HG03045 (cell line): ENCODE measurements at regions not wholly inside any gene's neighbourhood (a gene's known extent, or its start where the extent isn't known, plus 50 kb on each side); places are given as distances from the start of the nearest gene placed in this dataset.
"Not testable (repeated sequence)": the region's sequence is repeated elsewhere in the genome, so short reads cannot be mapped to it uniquely, and the experiment has no call there.

Source experiments
- ATAC-seq: cut with Tn5 transposase; IDR thresholded peaks from one replicate; pipeline ENCODE4 v1.9.1; 2021; ENCODE audit warnings: mild to moderate bottlenecking, moderate library complexity; ENCODE audit not compliant: unreplicated experiment

DNA sequence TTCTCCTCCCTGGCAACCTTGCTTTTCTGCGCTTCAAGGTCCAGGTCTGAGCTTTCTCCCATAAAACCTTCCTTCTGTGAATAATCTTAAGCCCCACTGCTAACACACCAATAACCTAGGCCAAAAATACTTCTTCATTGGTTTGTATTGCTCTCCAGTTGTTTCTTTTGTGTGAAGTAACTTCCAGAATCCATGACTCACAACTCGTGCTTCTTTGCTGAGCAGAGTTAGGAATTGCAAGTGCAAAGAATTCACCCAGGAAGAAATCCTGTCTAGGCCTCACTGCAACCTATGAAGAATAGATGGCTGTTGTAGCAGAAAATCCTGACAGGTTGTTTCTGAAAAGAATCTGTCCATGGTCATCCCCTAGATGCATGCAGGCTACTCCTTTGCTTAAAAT is 295.7 kb downstream of the MED10 start:
- ATAC-seq: no peak

DNA sequence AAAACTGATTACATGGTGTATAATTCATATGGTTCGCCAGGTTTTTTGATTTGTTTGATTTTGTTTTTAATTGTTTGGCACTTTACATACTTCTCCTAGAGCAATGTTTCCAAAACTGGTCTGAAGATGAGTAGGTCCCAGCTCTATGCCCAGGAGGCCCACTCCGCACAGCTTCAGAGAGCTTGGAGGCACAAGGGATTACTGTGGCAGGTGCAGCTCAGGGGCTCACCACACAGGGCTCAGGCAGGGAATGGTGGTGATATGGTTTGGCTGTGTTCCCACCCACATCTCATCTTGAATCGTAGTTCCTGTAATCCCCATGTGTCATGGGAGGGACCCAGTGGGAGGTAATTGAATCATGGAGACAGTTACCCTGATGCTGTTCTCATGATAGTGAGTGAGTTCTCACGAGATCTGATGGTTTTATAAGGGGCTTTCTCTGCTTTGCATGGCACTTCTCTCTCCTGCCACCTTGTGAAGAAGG is 296.6 kb downstream of the MED10 start:
- no peak for ATAC-seq

DNA sequence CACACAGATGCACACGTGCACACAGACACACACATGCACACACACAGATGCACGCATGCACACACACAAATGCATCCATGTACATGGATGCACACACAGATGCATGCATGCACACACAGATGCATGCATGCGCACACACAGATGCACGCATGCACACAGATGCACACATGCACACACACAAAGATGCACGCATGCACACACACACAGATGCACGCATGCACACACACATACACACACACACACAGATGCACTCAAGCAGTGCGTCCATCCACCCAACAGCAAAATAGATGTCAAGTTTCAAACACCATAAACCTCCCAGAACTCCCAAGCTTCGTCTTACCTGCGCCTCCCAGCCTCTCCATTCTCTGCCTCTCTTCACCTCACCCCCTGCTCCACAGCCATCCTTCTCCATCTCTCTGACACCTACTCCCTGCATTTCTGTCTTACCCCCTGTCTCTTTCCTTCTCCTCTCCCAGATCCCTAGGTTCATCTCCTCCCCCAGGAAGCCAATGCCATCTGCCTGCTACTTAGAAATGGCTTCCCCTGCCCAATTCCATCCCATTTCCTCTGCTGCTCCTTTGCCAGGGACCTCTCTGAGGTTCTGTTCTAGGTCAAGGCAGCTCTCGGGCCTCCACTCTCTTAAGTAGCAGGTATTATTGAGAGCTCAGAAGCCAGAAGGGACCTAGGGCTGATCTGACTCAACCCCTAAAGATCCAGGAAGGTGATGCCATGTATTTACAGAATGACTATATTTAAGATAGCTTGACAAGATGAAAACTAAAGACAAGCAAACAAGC is 297.2 kb downstream of the MED10 start:
- ATAC-seq: no peak

DNA sequence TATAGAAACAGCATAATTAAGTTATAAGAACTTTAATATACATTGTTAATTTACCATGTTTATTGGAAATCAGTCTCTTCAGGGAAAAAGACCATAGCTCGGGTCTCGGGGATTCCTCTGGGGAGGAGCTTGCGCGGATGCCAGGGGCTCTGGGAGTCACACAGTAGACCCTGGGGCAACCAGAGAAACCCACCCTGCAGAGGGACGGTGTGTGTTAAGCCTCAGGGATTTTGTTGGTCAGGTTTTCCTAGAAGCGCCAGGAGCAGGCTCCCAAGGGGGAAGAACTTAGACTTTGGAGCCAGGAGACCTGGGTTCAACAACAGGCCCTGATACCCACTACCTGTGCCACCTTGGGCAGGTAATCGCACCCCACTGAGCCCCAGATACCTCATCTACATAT is 297.9 kb downstream of the MED10 start:
- ATAC-seq: no peak

DNA sequence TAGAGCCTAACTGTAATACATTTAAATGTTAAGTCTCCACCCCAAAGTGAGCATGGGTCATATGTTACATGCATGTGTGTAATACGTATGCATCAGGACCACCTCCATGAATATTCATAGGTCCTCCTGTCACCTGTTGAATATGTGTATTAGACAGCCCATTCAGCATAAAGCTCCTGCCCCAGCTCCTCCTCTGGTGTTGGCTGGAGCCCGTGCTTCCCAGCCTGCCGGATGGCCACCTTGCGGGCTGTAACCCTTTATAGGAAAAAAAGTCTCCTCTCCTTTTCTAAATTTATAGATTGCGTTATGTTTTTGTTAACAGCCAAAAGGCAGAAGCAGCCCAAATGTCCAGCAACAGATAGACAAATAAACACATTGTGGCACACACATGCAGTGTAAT is 299.5 kb downstream of the MED10 start:
- ATAC-seq: no peak

DNA sequence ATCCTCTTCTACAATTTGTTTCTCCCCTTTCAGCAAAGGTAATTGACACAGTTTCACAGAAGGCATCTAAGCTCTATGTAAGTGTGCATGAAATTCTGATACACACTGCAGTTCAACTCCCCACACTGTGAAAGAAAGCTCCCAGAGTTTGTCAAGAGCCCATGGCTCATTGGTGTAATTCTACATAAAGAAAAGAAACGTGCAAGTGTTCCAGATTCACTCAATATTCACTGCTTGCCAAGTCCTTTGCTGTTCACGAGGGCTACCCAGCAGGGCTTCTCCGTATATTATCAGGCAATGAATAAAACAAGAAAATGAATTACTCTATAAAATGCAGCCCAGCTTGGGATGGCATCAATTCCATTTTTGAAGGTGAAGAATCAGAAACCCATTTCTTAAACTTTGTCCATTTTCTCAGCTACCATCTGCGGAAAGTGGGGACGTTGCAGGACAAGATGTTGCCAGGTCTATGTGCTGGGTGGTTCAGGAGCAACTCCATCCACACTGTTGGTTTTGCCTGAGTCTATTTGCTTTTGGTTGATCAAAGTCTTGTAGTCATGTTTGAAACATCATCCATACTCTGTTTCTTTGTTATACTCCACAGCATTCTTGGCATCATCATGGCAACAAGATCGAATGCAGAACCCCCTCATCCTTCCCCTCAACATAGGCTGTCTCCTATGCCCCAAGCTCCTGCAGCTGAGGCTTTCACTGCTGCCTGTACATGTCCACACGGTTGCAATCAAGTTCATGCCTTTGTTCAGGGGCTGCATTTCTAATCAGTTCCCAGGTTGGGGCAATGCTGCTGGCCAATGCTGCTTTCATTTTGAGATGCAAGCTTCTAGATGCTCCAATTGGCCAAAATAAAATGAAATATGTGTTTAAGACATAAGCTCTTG is 301.8 kb downstream of the MED10 start:
- ATAC-seq: no peak

DNA sequence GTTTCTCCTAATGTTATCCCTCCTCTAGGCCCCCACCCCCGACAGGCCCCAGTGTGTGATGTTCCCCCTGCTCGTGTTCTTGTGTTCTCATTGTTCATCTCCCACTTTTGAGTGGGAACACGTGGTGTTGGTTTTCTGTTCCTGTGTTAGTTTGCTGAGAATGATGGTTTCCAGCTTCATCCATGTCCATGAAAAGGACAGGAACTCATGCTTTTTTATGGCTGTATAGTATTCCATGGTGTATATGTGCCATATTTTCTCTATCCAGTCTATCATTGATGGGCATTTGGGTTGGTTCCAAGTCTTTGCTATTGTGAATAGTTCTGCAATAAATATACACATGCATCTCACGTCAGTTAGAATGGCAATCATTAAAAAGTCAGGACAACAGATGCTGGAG is 305.9 kb downstream of the MED10 start:
- ATAC-seq: not testable (repeated sequence)

DNA sequence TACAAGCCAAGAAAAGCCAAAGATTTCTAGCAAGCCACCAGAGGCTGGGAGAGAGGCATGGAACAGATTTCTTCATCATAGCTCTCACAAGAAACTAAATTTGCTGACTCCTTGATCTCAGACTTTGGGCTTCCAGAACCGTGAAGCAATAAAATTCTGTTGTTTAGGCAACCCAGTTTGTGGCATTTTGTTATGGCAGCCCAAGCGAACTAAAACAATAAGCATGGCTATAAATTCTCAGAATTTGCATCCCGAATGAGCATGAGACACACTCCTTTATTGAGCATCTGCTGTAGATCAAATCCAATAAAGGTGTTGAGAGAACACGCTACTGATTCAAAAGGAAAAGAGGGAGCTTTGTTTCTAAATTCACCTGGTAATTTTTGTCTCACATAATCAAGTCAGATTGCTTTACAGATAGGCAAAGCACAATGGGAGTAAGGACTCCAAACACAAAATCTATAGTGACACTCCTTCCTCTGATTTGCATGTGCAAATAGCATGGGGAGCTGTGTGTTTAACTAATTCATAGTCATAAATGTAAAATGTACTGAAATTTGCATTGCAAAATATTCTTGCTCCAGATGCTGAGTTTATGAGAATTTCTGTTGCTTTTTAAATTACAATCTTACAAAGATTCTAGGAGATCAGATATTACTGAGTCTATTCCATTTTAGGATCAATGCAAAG is 308.7 kb downstream of the MED10 start:
- ATAC-seq: no peak

DNA sequence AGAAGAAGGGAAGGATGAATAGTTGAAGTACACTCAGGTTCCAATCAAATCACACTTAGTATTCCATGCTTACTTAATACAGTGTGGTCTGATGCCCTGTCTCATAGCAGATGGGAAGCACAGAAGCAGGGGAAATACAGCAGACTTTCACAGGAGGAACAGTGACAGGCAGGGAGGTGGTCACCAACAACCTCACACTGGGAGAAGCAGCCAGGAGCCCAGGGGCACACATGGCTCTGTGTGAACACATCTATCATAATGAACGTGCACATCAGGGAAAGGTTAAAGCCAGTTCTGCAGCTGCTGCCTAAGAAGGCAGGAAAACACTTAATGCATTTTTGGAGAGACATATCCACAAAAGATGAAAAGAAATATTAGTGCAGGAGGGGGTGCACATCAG is 312.3 kb downstream of the MED10 start:
- ATAC-seq: no peak

DNA sequence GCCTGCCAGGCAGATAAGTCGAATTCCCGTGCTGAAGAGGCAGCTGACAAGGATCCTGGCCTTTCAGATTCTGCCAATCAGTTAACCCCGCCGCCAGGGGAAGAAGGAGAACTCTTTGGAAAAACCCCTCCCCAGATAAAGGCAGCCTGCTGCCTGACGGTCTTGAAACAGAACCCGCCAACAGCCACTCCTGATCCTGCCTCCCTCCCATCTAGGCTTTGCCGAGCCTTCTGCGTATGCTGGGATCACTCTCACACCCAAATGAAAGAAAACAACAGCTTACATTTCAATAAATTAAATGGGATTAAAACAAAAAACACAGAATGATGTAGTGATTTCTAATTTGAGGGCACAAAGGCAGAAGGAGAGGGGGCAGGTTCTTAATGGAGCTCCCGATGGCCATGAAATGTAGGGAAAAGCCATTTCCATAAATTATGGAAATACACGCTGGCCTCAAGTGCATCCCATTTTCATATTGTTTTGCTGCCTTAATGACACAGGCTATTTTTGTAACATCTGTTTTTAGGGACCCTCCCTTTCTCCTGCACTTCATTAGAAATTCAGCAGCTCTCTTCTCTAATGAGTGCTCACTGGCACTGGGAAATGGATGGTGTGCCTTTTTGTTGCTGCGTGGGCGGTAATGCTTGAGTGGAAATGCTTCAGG is 319.1 kb downstream of the MED10 start:
- no peak for ATAC-seq

DNA sequence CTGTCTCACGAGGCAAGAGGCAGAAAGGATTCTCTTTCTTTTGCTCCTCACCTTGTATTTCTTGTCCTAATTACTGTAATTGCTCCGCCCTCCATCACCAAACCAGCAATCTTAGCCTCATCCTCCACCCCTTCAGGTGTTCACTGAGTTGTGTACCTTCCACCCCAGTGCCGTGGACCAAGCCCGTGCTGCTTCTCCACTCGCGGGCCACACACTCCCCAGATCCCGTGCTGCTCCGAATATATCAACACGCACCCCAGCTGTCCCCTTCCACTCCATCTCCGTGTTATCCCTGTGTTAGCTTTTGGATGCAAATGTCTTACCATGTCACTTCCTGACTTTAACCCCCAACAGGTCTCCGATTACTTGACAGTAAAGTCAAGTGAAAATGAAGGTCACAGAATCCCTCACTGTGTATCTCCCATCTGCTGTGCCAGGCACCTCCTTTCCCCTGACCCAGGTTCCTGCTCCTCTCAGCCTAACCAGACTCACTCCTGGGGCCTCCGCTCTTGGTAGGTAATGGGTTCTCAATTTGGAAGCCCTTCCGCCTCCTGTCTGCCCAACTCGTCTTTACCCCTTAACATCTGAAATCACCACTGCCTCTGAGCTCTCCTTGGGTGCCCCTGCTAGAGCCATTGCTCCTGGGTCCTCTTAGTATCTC is 320.2 kb downstream of the MED10 start:
- ATAC-seq: no peak

DNA sequence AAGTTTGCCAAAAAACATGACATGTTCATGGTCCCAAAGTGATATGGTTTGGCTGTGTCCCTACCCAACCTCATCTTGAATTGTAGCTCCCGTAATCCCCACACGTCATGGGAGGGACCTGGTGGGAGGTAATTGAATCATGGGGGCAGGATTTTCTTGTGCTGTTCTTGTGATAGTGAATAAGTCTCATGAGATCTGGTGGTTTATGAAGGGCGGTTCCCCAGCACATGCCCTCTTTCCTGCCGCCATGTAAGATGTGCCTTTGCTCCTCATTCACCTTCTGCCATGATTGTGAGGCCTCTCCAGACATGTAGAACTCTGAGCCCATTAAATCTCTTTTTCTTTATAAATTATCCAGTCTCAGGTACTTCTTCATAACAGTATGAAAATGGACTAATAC is 322.1 kb downstream of the MED10 start:
- ATAC-seq: no peak

DNA sequence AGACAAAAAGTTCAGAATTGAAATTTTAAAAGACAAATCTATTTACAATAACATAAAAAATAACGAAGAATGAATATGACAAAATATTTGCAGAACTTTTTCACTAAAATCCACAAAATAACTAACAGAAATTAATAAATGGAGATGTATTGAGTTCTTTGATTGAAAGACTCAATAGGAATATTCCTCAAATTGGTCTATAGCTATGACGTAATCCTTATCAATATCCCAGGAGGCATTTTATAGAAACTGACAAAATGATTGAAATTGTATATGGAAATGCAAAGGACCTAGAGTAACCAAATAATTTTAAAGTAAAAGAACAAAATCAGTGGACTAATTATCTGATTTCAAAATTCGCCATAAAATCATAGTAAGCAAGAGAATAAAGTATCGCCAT is 328.7 kb downstream of the MED10 start:
- ATAC-seq: no peak

DNA sequence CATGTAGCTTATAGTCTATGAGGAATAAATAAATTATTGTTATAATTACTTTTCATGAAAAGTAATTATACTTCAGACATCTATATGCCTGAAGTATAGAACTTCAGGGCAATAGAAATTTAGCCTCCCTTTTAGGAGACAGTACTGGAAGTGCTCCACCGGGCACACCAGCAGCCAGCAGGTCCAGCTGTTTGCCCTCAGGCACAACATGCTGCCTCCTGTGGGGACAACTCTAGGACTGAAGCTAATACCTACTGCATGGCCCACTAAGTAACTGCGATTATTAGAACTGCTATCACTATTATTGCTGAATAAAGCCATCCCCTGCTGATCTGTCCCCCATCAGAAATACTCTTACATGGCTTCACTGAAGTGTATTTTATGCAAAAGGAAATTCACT is 329.6 kb downstream of the MED10 start:
- no peak for ATAC-seq

DNA sequence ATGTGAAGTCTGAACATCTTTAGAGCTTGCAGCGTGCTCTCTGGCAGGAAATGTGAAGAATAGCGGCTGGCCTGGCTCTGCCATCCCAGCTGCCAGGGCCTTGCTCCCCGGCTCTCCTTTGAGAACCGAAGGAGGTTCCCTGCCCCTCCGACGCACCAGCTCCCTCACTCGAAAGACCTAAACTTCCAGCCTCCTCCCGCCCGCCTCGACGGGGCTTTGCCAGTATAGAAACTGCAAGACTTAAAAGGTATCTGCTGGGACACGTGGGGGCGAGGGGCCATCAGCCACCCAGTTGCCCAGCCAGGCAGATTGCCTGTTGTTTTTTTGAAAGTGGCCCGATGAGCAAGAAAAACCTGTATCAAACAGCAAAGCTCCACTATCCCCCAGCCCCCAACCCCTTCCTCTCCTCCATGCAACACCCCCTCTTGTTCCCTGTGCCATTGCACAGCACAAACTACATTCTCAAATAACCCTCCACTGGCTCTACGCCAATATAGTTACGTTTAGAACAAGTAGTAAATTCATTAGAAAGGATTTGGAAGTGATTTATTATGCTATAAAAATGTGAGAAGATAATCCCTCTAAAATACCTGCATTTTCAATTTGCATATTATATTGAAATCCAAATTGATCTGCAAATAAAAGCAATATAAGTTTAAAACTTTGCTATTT is 331.9 kb downstream of the MED10 start:
- no peak for ATAC-seq

DNA sequence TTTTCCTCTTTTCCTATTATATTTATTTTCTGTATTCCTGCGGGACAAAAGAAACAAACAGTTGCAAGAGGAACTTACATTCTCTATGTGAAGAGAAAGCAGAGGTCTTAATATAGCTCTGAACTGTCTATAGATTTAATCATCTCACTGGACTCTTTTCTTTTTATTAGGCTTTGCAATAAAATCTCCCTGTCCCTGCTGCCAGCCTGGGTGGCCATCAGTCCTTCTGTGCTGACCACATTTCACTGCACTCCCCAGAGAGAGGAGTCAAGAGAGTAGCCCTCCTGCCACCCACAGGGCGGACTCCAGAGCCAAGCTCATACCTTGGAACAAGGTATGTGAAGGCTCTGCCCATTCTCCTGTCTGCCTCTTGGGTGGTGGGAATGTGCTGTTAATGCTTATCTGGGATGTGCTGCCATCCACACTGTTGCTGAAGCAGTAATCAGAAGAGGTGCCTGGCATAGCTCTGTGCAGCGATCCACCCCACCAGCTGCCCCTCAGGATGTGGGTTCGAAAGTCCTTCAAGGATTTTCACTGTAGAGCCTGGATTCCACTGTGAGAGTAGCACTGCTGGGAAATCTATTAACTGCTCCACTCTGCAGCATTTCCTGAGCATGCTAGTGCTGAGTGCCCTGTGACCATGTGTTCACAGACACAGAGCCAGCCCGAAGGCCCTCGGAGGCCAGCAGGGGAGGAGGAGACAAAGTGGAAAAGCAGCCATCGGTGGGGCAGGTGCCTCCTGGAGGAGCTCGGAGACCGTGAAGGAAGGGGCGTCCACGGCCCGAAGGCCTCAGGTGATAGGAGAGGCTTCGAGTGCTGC is 334.6 kb downstream of the MED10 start:
- ATAC-seq: no peak

DNA sequence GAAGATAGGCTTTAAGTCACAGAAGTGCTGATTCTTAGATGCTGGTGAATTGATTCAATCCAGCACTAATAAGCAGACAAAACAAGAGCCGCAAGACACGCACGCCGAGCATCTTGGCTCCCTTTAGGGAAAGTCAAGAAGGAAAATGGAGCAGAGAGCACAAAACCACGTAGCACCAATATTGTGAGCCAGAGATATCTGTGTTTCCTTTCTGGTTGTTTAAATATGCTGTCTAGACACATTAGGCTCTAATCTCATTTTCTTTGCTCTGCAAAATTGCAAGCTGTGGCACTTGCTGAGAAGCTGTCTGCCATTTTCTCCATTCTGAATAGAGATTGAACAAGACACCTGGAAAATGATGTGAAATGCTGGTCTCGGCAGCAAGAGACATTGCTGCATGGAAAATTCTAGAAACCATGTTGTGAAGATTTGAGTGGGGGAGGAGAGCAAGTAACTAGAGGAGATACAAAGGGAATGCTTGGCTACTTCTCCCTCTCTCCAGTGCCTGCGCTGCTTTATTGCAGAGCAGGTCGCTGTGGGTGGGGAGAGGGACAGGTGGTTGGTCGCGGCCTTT is 336.3 kb downstream of the MED10 start:
- no peak for ATAC-seq

DNA sequence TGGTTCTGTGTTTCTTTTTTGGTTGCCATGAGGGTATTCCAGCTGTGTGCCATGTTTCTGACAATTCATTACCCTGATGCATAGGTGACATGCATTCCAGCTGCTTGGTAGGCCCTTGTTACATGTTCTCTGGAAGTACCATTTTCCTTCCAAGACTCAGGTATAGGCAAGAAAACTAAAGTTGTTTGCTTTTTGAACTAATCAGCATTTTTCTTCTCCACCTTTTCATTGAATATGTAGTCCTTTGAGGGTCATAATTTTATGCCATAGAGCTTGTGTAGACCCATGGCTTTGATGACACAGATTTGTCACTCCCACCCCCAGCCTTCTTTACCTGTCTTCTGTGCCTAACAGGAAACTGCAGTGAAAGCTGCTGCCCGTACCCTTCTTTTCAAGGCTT is 339.2 kb downstream of the MED10 start:
- ATAC-seq: no peak

DNA sequence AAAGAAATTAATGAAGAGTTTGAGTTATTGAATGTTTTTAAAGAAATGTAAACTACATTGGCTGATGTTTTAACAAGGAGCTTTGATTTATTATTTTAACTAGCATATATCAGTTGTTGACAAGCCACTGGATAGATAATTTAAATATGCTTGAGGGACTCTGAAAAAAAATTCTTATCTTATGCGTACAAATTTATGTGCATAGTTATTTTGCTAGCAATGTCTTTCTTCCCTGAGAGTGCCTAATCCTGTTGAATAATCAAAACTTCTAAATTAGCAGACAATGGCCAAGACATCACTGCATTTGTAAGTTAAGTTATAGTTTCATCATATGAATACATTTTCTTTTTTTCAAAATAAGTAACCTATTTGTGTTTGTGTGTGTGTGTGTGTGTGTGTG is 342.3 kb downstream of the MED10 start:
- no peak for ATAC-seq
